Activated gamma-delta T cell (primary cell): ENCODE measurements at regions not wholly inside any gene's neighbourhood (a gene's known extent, or its start where the extent isn't known, plus 50 kb on each side); places are given as distances from the start of the nearest gene placed in this dataset.
"Not testable (repeated sequence)": the region's sequence is repeated elsewhere in the genome, so short reads cannot be mapped to it uniquely, and the experiment has no call there.

ENCODE experiments used
- DNase-seq: peaks from one replicate; lab custom pipeline; 2025; lab: John Stamatoyannopoulos, UW

GRCh38 chr20:30899370-30900079 lies 357.9 kb upstream of the DEFB115 start:
- DNase-seq = not testable (repeated sequence)

DNA sequence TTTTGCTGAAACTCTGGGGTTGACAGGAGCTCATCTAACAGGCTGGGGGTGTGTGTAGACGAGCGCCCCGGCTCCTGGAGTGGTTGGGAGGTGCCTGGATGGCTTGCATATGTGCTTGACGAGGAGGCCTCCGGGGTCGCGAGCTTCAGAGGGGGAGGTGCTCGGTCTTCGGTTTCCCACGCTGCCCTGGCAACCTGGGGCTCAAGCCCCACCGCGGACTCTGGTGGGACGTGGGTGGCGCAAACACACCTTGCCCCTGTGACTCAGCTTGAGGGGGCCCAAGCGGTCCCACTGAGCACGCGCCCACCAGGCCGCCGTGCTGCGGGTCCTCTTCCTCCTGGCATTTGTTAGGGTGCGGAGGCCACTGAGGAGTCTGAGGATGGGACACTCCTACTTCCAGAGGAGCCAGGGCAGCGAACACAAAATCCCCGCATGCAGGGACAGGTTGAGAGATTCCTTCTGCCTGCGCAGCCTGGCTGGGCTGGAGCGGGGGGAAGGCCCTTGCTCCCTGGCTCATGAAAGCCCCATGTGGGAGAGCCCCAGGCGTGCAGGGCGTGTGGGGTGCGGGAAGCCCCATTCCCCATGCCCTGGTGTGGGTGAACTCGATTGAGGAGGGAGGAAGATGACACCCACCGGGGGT lies 357.3 kb upstream of the DEFB115 start:
- DNase-seq = not testable (repeated sequence)

DNA sequence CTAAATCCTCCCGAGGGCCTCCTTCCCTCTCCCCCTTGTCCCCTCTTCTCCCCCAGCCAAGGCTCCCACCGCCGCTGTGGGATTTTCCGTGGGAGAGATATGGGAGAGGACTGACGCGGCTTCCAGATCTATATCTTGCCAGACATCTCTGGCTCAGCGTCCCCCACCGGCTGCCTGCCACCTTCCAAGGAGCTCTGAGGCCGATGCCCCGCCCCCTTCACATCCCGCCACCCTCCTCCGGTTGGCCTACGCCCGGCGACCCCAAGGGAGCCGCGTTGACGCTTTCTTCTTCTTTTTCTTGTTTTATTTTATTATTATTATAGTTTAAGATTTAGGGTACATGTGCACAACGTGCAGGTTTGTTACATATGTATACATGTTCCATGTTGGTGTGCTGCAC lies 352.2 kb upstream of the DEFB115 start:
- not testable (repeated sequence) for DNase-seq

DNA sequence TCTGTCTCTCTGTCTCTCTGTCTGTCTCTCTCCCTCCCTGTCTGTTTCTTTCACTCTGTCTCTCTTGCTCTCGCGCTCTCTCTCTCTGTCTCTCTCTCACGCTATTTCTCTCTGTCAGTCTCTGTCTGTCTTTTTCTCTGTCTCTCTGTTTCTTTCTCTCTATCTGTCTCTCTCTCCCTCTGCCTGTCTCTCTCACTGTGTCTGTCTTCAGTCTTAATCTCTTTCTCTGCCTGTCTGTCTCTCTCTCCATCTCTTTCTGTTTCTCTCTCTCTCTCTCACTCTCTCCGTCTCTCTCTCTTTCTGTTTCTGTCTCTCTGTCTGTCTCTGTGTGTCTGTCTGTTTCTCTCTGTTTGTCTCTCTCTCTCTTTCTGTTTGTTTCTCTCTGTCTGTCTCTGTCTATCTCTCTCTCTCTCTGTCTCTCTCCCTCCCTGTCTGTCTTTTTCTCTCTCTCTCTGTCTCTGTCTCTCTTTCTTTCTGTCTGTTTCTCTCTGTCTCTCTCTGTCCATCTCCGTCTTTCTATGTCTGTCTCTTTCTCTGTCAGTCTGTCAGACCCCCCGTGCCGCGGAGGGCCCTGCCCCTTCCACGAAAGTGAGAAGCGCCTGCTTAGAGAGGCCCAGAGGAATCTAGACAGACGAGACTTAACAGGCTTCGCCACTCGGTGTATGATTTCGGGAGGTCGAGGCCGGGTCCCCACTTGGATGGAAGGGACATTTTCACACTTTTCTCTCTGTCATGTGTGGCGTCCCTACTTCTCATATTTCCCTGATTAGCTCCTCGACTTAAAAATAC lies 346.3 kb upstream of the DEFB115 start:
- DNase-seq = no peak

DNA sequence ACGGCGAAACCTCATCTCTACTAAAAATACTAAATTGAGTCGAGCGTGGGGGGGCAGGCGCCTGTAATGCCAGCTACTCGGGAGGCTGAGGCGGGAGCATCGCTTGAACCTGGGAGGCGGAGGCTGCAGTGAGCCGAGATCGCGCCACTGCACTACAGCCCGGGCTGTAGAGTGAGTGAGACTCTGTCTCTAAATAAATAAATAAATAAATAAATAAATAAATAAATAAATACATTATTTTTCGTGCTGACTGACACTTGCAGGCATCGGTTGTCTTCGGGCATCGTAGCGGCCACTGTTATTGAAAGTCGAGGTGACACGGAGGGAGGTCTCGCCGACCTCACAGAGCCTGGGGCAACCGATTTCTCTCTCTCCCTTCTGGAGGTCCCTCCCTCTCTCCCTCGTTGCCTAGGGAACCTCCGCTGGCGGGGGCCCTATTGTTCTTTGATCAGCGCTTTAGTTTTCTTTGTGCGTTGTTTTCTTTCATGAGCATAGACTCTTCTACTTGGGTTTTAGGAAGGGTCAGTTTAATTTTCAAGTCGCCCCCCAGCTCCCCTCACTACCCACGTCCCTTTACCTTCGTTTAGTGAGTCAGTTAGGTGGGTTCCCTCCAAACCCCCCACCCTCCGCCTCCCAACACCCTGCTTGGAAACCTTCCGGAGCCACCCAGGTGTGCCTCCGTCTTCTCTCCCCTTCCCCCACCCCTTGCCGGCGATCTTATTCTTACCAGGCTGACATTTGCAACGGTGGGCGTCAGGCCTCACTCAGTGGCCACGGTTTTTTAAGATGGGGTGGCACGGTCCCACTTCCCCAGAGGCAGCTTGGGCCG lies 345.4 kb upstream of the DEFB115 start:
- not testable (repeated sequence) for DNase-seq

GRCh38 chr20:30912661-30913026 lies 344.8 kb upstream of the DEFB115 start:
- not testable (repeated sequence) for DNase-seq

DNA sequence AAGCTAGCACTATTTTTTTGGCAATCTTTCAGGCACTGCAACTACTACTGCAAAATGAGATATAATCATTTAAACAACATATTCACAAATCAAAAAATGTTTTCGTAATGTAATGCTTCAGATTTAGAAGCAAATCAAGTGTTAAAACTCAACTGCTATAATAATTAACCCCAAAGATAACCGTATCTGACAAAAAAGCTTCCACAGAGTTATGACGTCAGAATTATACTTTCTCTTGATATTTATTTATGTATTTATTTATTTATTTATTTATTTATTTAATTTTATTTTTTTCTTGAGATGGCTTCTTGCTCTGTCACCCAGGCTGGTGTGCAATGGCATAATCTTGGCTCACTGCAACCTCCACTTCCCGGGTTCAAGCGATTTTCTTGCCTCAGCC lies 341.1 kb upstream of the DEFB115 start:
- DNase-seq = not testable (repeated sequence)

DNA sequence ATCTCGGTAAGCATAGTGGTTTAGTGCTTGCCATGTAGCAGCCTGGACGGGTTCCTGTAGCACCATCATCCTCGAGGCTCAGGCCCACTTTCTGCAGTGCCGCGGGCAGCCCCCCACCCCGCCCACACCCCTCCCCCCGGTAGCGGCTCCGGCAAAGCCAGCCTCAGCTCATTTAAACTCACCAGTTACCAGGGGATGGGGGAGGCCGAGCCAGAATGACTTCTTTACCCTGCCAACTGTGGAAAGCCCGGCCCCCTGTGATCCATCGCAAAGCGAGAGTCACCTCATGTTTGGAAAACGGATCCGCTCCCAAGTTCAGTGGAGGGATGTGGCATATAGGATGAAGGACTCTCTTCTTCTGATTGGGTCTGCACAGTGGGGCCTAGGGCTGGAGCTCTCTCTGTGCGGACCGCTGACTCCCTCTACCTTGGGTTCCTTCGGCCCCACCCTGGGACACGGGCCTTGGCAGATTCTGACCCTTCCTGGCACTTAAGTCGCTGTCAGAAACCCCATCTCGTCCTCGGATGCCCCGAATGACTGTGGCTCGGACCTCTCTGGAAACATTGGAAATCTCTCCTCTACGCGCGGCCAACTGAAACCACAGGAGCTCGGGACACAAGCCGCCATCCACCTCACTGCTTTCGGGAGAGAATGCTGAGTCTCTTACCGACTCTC lies 337.8 kb upstream of the DEFB115 start:
- no peak for DNase-seq

- no peak for DNase-seq
Observed at GRCh38 chr20:30921286-30922071, 336.0 kb upstream of the DEFB115 start.

- DNase-seq = no peak
Observed at GRCh38 chr20:30922129-30922528, 335.3 kb upstream of the DEFB115 start.

- DNase-seq = no peak
Observed at GRCh38 chr20:30937790-30938189, 319.7 kb upstream of the DEFB115 start.

- DNase-seq = no peak
Observed at GRCh38 chr20:30949761-30950160, 307.7 kb upstream of the DEFB115 start.

- DNase-seq = not testable (repeated sequence)
Observed at GRCh38 chr20:30951088-30951487, 306.4 kb upstream of the DEFB115 start.

DNA sequence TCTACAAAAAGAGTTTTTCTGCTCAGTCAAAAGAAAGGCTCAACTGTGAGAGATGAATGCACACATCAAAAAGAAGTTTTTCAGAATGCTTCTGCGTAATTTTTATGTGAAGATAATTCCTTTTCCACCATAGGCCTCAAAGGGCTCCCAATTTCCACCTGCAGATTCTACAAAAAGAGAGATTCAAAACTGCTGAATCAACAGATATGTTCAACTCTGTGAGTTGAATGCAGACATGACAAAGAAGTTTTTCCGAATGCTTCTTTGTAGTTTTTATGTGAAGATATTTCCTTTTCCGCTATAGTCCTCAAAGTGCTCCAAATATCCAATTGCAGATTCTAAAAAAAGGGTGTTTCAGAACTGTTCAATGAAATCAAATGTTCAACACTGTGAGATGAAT lies 300.8 kb upstream of the DEFB115 start:
- DNase-seq = not testable (repeated sequence)

GRCh38 chr20:30959208-30959607 lies 298.3 kb upstream of the DEFB115 start:
- not testable (repeated sequence) for DNase-seq

DNA sequence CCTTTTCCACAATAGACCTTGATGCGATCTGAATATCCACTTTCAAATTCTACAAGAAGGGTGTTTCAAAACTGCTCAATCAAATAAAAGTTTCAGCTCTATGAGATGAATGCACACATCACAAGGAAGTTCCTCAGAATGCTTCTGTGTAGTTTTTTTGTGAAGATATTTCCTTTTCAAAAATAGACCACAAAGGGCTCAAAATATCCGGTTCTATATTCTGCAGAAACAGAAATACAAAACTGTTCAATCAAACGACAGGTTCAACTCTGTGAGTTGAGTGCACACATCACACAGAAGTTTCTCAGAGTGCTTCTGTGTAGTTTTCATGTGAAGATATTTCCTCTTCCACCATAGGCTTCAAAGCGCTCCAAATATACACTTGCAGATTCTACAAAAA lies 293.9 kb upstream of the DEFB115 start:
- no peak for DNase-seq

DNA sequence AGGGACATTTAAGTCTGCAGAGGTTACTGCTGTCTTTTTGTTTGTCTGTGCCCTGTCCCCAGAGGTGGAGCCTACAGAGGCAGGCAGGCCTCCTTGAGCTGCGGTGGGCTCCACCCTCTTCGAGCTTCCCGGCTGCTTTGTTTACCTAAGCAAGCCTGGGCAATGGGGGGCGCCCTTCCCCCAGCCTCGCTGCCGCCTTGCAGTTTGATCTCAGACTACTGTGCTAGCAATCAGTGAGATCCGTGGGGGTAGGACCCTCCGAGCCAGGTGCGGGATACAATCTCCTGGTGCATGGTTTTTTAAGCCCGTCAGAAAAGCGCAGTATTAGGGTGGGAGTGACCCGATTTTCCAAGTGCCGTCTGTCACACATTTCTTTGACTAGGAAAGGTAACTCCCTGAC lies 281.6 kb upstream of the DEFB115 start:
- not testable (repeated sequence) for DNase-seq

GRCh38 chr20:30985386-30985785 lies 272.1 kb upstream of the DEFB115 start:
- no peak for DNase-seq
